CD14-positive monocyte (primary cell): ENCODE measurements at regions not wholly inside any gene's neighbourhood (a gene's known extent, or its start where the extent isn't known, plus 50 kb on each side); places are given as distances from the start of the nearest gene placed in this dataset.

Experiments
- DNase-seq, 3 donors: peaks; one replicate each; pipeline ENCODE4 v3.0.0-alpha.2; 2011 to 2022
- H2AFZ ChIP-seq: 2 replicates; pipeline ENCODE4 v1.6.0; 2012; ENCODE audit warnings: mild to moderate bottlenecking, low read depth, low read length, inconsistent platforms; ENCODE audit not compliant: insufficient read depth, poor library complexity, severe bottlenecking
- H3K27ac ChIP-seq, 2 donors: 1 replicate in 1 of 2; 2 replicates in 1 of 2; pipeline ENCODE4 v1.5.1; 2012 to 2013; ENCODE audit warnings: low read length in 2 of 2, control low read depth in 1 of 2, inconsistent platforms in 1 of 2, low read depth in 1 of 2, mild to moderate bottlenecking in 1 of 2
- H3K27me3 ChIP-seq, 2 donors: one replicate each; pipeline versions ENCODE4 v1.6.0 to v1.6.1; 2011 to 2013; ENCODE audit warnings: low read length in 2 of 2; ENCODE audit not compliant: control insufficient read depth in 2 of 2, insufficient read depth in 2 of 2
- H3K36me3 ChIP-seq, 2 donors: replicated peaks in 1 of 2; 1 replicate in 1 of 2; 2 replicates in 1 of 2; pipeline versions ENCODE4 v1.5.1 to v1.6.1; 2012 to 2013; ENCODE audit warnings: low read length in 2 of 2, control low read depth in 1 of 2, inconsistent platforms in 1 of 2, mild to moderate bottlenecking in 1 of 2; ENCODE audit not compliant: insufficient read depth in 2 of 2, control insufficient read depth in 1 of 2
- H3K4me1 ChIP-seq, 2 donors: 1 replicate in 1 of 2; 2 replicates in 1 of 2; pipeline versions ENCODE4 v1.5.1 to v1.6.1; 2012 to 2013; ENCODE audit warnings: low read length in 2 of 2, control low read depth in 1 of 2, inconsistent platforms in 1 of 2, mild to moderate bottlenecking in 1 of 2, moderate library complexity in 1 of 2; ENCODE audit not compliant: insufficient read depth in 2 of 2, control insufficient read depth in 1 of 2
- H3K4me2 ChIP-seq: replicated peaks from 2 replicates; pipeline ENCODE3; 2012; ENCODE audit warnings: low read length, moderate library complexity, mild to moderate bottlenecking; ENCODE audit not compliant: poor library complexity, severe bottlenecking; ENCODE audit errors: extremely low read depth
- H3K4me3 ChIP-seq, 3 experiments: fragments of 200-600 bp in 1 of 3; sonication (generic) in 1 of 3; replicated peaks in 1 of 3; 1 replicate in 2 of 3; 2 replicates in 1 of 3; pipeline ENCODE4 v1.5.1; 2011 to 2013; ENCODE audit warnings: low read length in 3 of 3, mild to moderate bottlenecking in 3 of 3, control low read depth in 2 of 3, low read depth in 2 of 3, inconsistent platforms in 1 of 3, moderate library complexity in 1 of 3
- H3K79me2 ChIP-seq: 2 replicates; pipeline ENCODE4 v1.6.0; 2012; ENCODE audit warnings: mild to moderate bottlenecking, control low read depth, inconsistent platforms, low read length, moderate library complexity; ENCODE audit not compliant: insufficient read depth
- H3K9ac ChIP-seq: 2 replicates; pipeline ENCODE4 v1.6.0; 2017; ENCODE audit warnings: low read length, mild to moderate bottlenecking; ENCODE audit not compliant: insufficient read depth, poor library complexity, severe bottlenecking
- H3K9me3 ChIP-seq, 2 donors: replicated peaks in 1 of 2; 1 replicate in 1 of 2; 2 replicates in 1 of 2; pipeline versions ENCODE4 v1.5.1 to v1.6.1; 2012 to 2013; ENCODE audit warnings: low read length in 2 of 2, control low read depth in 1 of 2; ENCODE audit not compliant: control insufficient read depth in 1 of 2, insufficient read depth in 1 of 2
- H4K20me1 ChIP-seq: 2 replicates; pipeline ENCODE4 v1.6.0; 2012; ENCODE audit warnings: mild to moderate bottlenecking, low read length, control low read depth, moderate library complexity; ENCODE audit not compliant: insufficient read depth
- H3K27ac Mint-ChIP-seq, 7 donors: one replicate each; pipeline ENCODE4 v1.8.0; 2020; ENCODE audit warnings: mild to moderate bottlenecking in 7 of 7, mixed read lengths in 7 of 7, moderate library complexity in 6 of 7, inconsistent platforms in 2 of 7
- H3K27me3 Mint-ChIP-seq, 3 donors: one replicate each; pipeline ENCODE4 v1.8.0; 2021 to 2022; ENCODE audit warnings: low read depth in 3 of 3, mild to moderate bottlenecking in 3 of 3, mixed read lengths in 3 of 3, moderate library complexity in 3 of 3, inconsistent platforms in 1 of 3
- H3K36me3 Mint-ChIP-seq, 2 donors: one replicate each; pipeline ENCODE4 v1.8.0; 2020; ENCODE audit warnings: mixed read lengths in 2 of 2, inconsistent platforms in 1 of 2, mild to moderate bottlenecking in 1 of 2
- H3K4me1 Mint-ChIP-seq: one replicate; pipeline ENCODE4 v1.8.0; 2020; ENCODE audit warnings: mild to moderate bottlenecking, mixed read lengths
- H3K4me3 Mint-ChIP-seq, 2 donors: one replicate each; pipeline ENCODE4 v1.8.0; 2020; ENCODE audit warnings: mild to moderate bottlenecking in 2 of 2, mixed read lengths in 2 of 2, moderate library complexity in 1 of 2
- H3K9me3 Mint-ChIP-seq, 7 donors: one replicate each; pipeline ENCODE4 v1.8.0; 2020 to 2022; ENCODE audit warnings: mixed read lengths in 7 of 7, mild to moderate bottlenecking in 6 of 7, moderate library complexity in 6 of 7, inconsistent platforms in 2 of 7
- CTCF ChIP-seq: fragments of 200-600 bp; IDR thresholded peaks from one replicate; pipeline ENCODE4 v1.8.0; 2022; ENCODE audit warnings: antibody characterized with exemption, mild to moderate bottlenecking
- WGBS: methylation state at CpG from one replicate; pipeline ENCODE4 v1.1.5; 2013; ENCODE audit warnings: missing lambda C conversion rate; ENCODE audit not compliant: insufficient coverage; 5-methylcytosine and 5-hydroxymethylcytosine counted together
- intact Hi-C, 2 donors: fragments of 100-400 bp; cut with micrococcal nuclease; formaldehyde crosslinking; loops; one replicate each; pipeline versions ENCODE4 v1.15.0 to v1.15.1; 2023

- H3K4me1 Mint-ChIP-seq: no peaks in the 10 kb centered on the region
- H3K4me3 ChIP-seq: no peak overlapping the region
- H3K36me3 ChIP-seq: no peaks in the 10 kb centered on the region
- no peak for DNase-seq
- no peak overlapping the region for H3K27ac Mint-ChIP-seq
- H3K9me3 ChIP-seq: no peaks in the 10 kb centered on the region
- no peaks in the 10 kb centered on the region for H3K79me2 ChIP-seq
- no CpG with 5 or more reads among the region's 2 CpGs for WGBS
- intact Hi-C loops: no loop called here
- H3K4me1 ChIP-seq: no peaks in the 10 kb centered on the region
- no peak for TF ChIP-seq CTCF
- H3K27me3 ChIP-seq: no peaks in the 10 kb centered on the region
- H3K27ac ChIP-seq: no peak overlapping the region
- peaks cover 0 to 7% (median 4%) of the 10 kb centered on the region in 7 donors for H3K9me3 Mint-ChIP-seq
- peaks cover 0 to 2% (median 0%) of the 10 kb centered on the region in 3 donors for H3K27me3 Mint-ChIP-seq
- no peak overlapping the region for H3K4me2 ChIP-seq
- H3K9ac ChIP-seq: no peak overlapping the region
- H4K20me1 ChIP-seq: no peaks in the 10 kb centered on the region
- H2AFZ ChIP-seq: no peak overlapping the region
- H3K4me3 Mint-ChIP-seq: no peak overlapping the region
- no peaks in the 10 kb centered on the region for H3K36me3 Mint-ChIP-seq
Observed at GRCh38 chr4:173794662-173795061, 264.6 kb upstream of the HAND2 start.

GRCh38 chr4:173793937-173794510 lies 264.0 kb upstream of the HAND2 start:
- Mint-ChIP-seq H3K9me3 (peaks cover under 1 to 5% (median 2%) of the 10 kb centered on the region in 7 donors), H3K36me3 (no peaks in the 10 kb centered on the region), H3K27ac (no peak overlapping the region), H3K4me3 (no peak overlapping the region), H3K4me1 (no peaks in the 10 kb centered on the region), H3K27me3 (peaks cover 0 to 2% (median 0%) of the 10 kb centered on the region in 3 donors)
- Histone ChIP-seq H3K4me1 (no peaks in the 10 kb centered on the region), H3K9me3 (no peaks in the 10 kb centered on the region), H3K79me2 (no peaks in the 10 kb centered on the region), H3K4me3 (no peak overlapping the region), H3K4me2 (no peak overlapping the region), H3K9ac (no peak overlapping the region), H3K27ac (no peak overlapping the region), H4K20me1 (no peaks in the 10 kb centered on the region), H2AFZ (no peak overlapping the region), H3K36me3 (no peaks in the 10 kb centered on the region), H3K27me3 (no peaks in the 10 kb centered on the region)
- intact Hi-C loops: no loop called here
- DNase-seq: no peak
- no peak for TF ChIP-seq CTCF
- no CpG with 5 or more reads among the region's 3 CpGs for WGBS
